CD14-positive monocyte (primary cell): ENCODE measurements at regions not wholly inside any gene's neighbourhood (a gene's known extent, or its start where the extent isn't known, plus 50 kb on each side); places are given as distances from the start of the nearest gene placed in this dataset.

Experiments
- DNase-seq, 3 donors: peaks; one replicate each; pipeline ENCODE4 v3.0.0-alpha.2; 2011 to 2022
- H2AFZ ChIP-seq: 2 replicates; pipeline ENCODE4 v1.6.0; 2012; ENCODE audit warnings: mild to moderate bottlenecking, low read depth, low read length, inconsistent platforms; ENCODE audit not compliant: insufficient read depth, poor library complexity, severe bottlenecking
- H3K27ac ChIP-seq, 2 donors: 1 replicate in 1 of 2; 2 replicates in 1 of 2; pipeline ENCODE4 v1.5.1; 2012 to 2013; ENCODE audit warnings: low read length in 2 of 2, control low read depth in 1 of 2, inconsistent platforms in 1 of 2, low read depth in 1 of 2, mild to moderate bottlenecking in 1 of 2
- H3K27me3 ChIP-seq, 2 donors: one replicate each; pipeline versions ENCODE4 v1.6.0 to v1.6.1; 2011 to 2013; ENCODE audit warnings: low read length in 2 of 2; ENCODE audit not compliant: control insufficient read depth in 2 of 2, insufficient read depth in 2 of 2
- H3K36me3 ChIP-seq, 2 donors: replicated peaks in 1 of 2; 1 replicate in 1 of 2; 2 replicates in 1 of 2; pipeline versions ENCODE4 v1.5.1 to v1.6.1; 2012 to 2013; ENCODE audit warnings: low read length in 2 of 2, control low read depth in 1 of 2, inconsistent platforms in 1 of 2, mild to moderate bottlenecking in 1 of 2; ENCODE audit not compliant: insufficient read depth in 2 of 2, control insufficient read depth in 1 of 2
- H3K4me1 ChIP-seq, 2 donors: 1 replicate in 1 of 2; 2 replicates in 1 of 2; pipeline versions ENCODE4 v1.5.1 to v1.6.1; 2012 to 2013; ENCODE audit warnings: low read length in 2 of 2, control low read depth in 1 of 2, inconsistent platforms in 1 of 2, mild to moderate bottlenecking in 1 of 2, moderate library complexity in 1 of 2; ENCODE audit not compliant: insufficient read depth in 2 of 2, control insufficient read depth in 1 of 2
- H3K4me2 ChIP-seq: replicated peaks from 2 replicates; pipeline ENCODE3; 2012; ENCODE audit warnings: low read length, moderate library complexity, mild to moderate bottlenecking; ENCODE audit not compliant: poor library complexity, severe bottlenecking; ENCODE audit errors: extremely low read depth
- H3K4me3 ChIP-seq, 3 experiments: fragments of 200-600 bp in 1 of 3; sonication (generic) in 1 of 3; replicated peaks in 1 of 3; 1 replicate in 2 of 3; 2 replicates in 1 of 3; pipeline ENCODE4 v1.5.1; 2011 to 2013; ENCODE audit warnings: low read length in 3 of 3, mild to moderate bottlenecking in 3 of 3, control low read depth in 2 of 3, low read depth in 2 of 3, inconsistent platforms in 1 of 3, moderate library complexity in 1 of 3
- H3K79me2 ChIP-seq: 2 replicates; pipeline ENCODE4 v1.6.0; 2012; ENCODE audit warnings: mild to moderate bottlenecking, control low read depth, inconsistent platforms, low read length, moderate library complexity; ENCODE audit not compliant: insufficient read depth
- H3K9ac ChIP-seq: 2 replicates; pipeline ENCODE4 v1.6.0; 2017; ENCODE audit warnings: low read length, mild to moderate bottlenecking; ENCODE audit not compliant: insufficient read depth, poor library complexity, severe bottlenecking
- H3K9me3 ChIP-seq, 2 donors: replicated peaks in 1 of 2; 1 replicate in 1 of 2; 2 replicates in 1 of 2; pipeline versions ENCODE4 v1.5.1 to v1.6.1; 2012 to 2013; ENCODE audit warnings: low read length in 2 of 2, control low read depth in 1 of 2; ENCODE audit not compliant: control insufficient read depth in 1 of 2, insufficient read depth in 1 of 2
- H4K20me1 ChIP-seq: 2 replicates; pipeline ENCODE4 v1.6.0; 2012; ENCODE audit warnings: mild to moderate bottlenecking, low read length, control low read depth, moderate library complexity; ENCODE audit not compliant: insufficient read depth
- H3K27ac Mint-ChIP-seq, 7 donors: one replicate each; pipeline ENCODE4 v1.8.0; 2020; ENCODE audit warnings: mild to moderate bottlenecking in 7 of 7, mixed read lengths in 7 of 7, moderate library complexity in 6 of 7, inconsistent platforms in 2 of 7
- H3K27me3 Mint-ChIP-seq, 3 donors: one replicate each; pipeline ENCODE4 v1.8.0; 2021 to 2022; ENCODE audit warnings: low read depth in 3 of 3, mild to moderate bottlenecking in 3 of 3, mixed read lengths in 3 of 3, moderate library complexity in 3 of 3, inconsistent platforms in 1 of 3
- H3K36me3 Mint-ChIP-seq, 2 donors: one replicate each; pipeline ENCODE4 v1.8.0; 2020; ENCODE audit warnings: mixed read lengths in 2 of 2, inconsistent platforms in 1 of 2, mild to moderate bottlenecking in 1 of 2
- H3K4me1 Mint-ChIP-seq: one replicate; pipeline ENCODE4 v1.8.0; 2020; ENCODE audit warnings: mild to moderate bottlenecking, mixed read lengths
- H3K4me3 Mint-ChIP-seq, 2 donors: one replicate each; pipeline ENCODE4 v1.8.0; 2020; ENCODE audit warnings: mild to moderate bottlenecking in 2 of 2, mixed read lengths in 2 of 2, moderate library complexity in 1 of 2
- H3K9me3 Mint-ChIP-seq, 7 donors: one replicate each; pipeline ENCODE4 v1.8.0; 2020 to 2022; ENCODE audit warnings: mixed read lengths in 7 of 7, mild to moderate bottlenecking in 6 of 7, moderate library complexity in 6 of 7, inconsistent platforms in 2 of 7
- CTCF ChIP-seq: fragments of 200-600 bp; IDR thresholded peaks from one replicate; pipeline ENCODE4 v1.8.0; 2022; ENCODE audit warnings: antibody characterized with exemption, mild to moderate bottlenecking
- WGBS: methylation state at CpG from one replicate; pipeline ENCODE4 v1.1.5; 2013; ENCODE audit warnings: missing lambda C conversion rate; ENCODE audit not compliant: insufficient coverage; 5-methylcytosine and 5-hydroxymethylcytosine counted together
- intact Hi-C, 2 donors: fragments of 100-400 bp; cut with micrococcal nuclease; formaldehyde crosslinking; loops; one replicate each; pipeline versions ENCODE4 v1.15.0 to v1.15.1; 2023

DNA sequence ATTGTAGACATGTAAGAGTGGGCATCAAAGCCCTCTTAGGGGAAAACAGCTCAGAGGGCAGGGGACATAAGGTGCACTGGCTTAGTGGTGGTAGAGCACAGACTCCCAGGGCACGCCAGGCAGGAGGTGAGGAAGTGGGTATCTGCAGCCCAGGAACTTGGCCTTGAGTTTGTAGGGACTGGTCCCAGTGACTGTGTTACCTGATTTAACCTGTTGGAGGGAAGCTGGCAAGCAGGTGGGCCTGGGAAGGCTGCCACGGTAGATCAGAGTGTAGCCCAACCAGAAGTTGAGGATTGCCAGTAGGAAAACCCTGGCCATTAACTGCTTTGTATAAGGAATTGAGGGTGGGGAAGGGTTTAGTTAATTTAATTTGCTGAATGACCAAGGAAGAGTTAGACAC, 417.5 kb upstream of the C2CD4B start:
- no peak for DNase-seq
- 83% methylated on average over 1 of the region's 2 CpGs for WGBS
- no peaks in the 10 kb centered on the region for H3K27me3 ChIP-seq
- no peak overlapping the region for H2AFZ ChIP-seq
- H3K4me3 ChIP-seq: no peak overlapping the region
- H3K36me3 Mint-ChIP-seq: no peaks in the 10 kb centered on the region
- H3K9me3 ChIP-seq: no peaks in the 10 kb centered on the region
- H3K27ac ChIP-seq: no peak overlapping the region
- H3K4me3 Mint-ChIP-seq: no peak overlapping the region
- no peaks in the 10 kb centered on the region for H3K36me3 ChIP-seq
- no peaks in the 10 kb centered on the region for H4K20me1 ChIP-seq
- H3K9ac ChIP-seq: no peak overlapping the region
- no peaks in the 10 kb centered on the region for H3K4me1 Mint-ChIP-seq
- no peaks in the 10 kb centered on the region for H3K4me1 ChIP-seq
- no peak for TF ChIP-seq CTCF
- no peaks in the 10 kb centered on the region for H3K79me2 ChIP-seq
- peaks cover 0 to 2% (median 0%) of the 10 kb centered on the region in 7 donors for H3K9me3 Mint-ChIP-seq
- H3K4me2 ChIP-seq: no peak overlapping the region
- H3K27me3 Mint-ChIP-seq: no peaks in the 10 kb centered on the region
- intact Hi-C loops: no loop called here
- no peak overlapping the region for H3K27ac Mint-ChIP-seq

DNA sequence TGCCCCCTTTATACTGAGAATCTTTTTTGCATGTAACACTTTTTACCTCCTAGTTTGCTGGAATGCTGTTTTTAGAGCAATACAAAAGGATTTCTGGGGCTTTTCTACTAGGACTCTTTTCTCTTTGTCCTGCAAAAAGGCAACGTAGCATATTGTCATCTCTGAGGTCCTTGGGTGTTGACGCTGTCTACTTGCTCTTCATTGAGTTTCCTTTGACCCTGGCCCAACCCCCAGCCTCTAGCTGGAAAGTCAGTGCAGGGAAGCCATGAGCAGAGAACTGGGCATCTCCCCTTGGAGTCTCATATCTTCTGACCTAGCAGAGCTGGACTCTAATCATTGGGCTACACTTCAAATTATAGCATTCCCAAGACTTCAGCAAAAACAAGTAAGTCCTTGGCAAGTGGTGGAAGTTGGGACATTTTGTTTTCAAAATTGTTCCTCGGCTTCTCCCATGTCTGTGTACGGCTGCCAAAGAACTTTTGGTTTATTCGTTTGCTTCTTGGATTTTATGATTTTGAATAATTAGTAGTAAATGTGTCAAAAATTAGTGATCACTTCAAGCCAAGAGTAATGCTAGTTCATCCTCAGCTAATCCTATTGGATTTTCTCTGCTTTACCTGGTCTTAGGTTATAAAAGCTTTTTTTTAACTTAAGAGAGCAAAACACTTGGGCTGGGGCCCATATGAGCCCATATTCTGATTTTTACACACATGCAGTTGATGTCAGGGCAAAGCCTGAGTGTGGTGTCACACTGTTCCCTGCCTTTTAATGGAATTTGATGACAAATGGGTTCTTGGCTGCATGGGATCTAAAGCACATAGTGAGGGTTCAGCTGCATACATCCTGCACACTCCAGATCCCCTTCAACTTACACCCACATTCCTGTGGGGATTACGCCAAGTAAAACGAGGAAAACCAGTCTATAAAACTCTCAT, 419.5 kb upstream of the C2CD4B start:
- intact Hi-C loops: no loop called here
- H3K79me2 ChIP-seq: no peaks in the 10 kb centered on the region
- no peak overlapping the region for H3K27ac Mint-ChIP-seq
- 92% methylated on average over 2 of the region's 7 CpGs for WGBS
- no peaks in the 10 kb centered on the region for H3K36me3 Mint-ChIP-seq
- H3K27me3 ChIP-seq: no peaks in the 10 kb centered on the region
- no peaks in the 10 kb centered on the region for H3K4me1 Mint-ChIP-seq
- H3K27ac ChIP-seq: no peak overlapping the region
- no peak overlapping the region for H3K4me2 ChIP-seq
- no peak overlapping the region for H2AFZ ChIP-seq
- H3K9me3 Mint-ChIP-seq: no peaks in the 10 kb centered on the region
- peaks cover 0 to 1% (median 0%) of the 10 kb centered on the region in 3 donors for H3K27me3 Mint-ChIP-seq
- no peaks in the 10 kb centered on the region for H3K9me3 ChIP-seq
- TF ChIP-seq CTCF: no peak
- no peaks in the 10 kb centered on the region for H4K20me1 ChIP-seq
- H3K4me1 ChIP-seq: no peaks in the 10 kb centered on the region
- no peak overlapping the region for H3K9ac ChIP-seq
- no peak overlapping the region for H3K4me3 ChIP-seq
- no peaks in the 10 kb centered on the region for H3K36me3 ChIP-seq
- no peak for DNase-seq
- no peak overlapping the region for H3K4me3 Mint-ChIP-seq
